Testis (tissue), 2 donors: ENCODE measurements at regions not wholly inside any gene's neighbourhood (a gene's known extent, or its start where the extent isn't known, plus 50 kb on each side); places are given as distances from the start of the nearest gene placed in this dataset.

Experiments
- DNase-seq: peaks from one replicate; pipeline ENCODE4 v3.0.0-alpha.2; 2019
- H3K27ac ChIP-seq, 2 donors: fragments of 200-600 bp; sonication (generic); one replicate each; pipeline ENCODE4 v1.5.1; 2019
- H3K27me3 ChIP-seq: fragments of 200-600 bp; sonication (generic); one replicate; pipeline ENCODE4 v1.5.1; 2019
- H3K36me3 ChIP-seq: fragments of 200-600 bp; sonication (generic); one replicate; pipeline ENCODE4 v1.5.1; 2017; ENCODE audit warnings: low read depth; ENCODE audit errors: missing control alignments
- H3K4me1 ChIP-seq: fragments of 200-600 bp; sonication (generic); one replicate; pipeline ENCODE4 v1.5.1; 2019
- H3K4me3 ChIP-seq, 2 donors: fragments of 200-600 bp; sonication (generic); one replicate each; pipeline ENCODE4 v1.5.1; 2017 to 2019
- H3K9me3 ChIP-seq: fragments of 200-600 bp; sonication (generic); one replicate; pipeline ENCODE4 v1.5.1; 2017
- CTCF ChIP-seq, 3 experiments: fragments of 450-650 bp in 2 of 3; fragments of 200-600 bp in 1 of 3; sonication (generic) in 1 of 3; IDR thresholded peaks; one replicate each; pipeline ENCODE4 v1.5.1; 2016 to 2019; ENCODE audit warnings: antibody characterized with exemption in 3 of 3, mild to moderate bottlenecking in 2 of 3, moderate library complexity in 1 of 3
- POLR2A ChIP-seq: fragments of 450-650 bp; IDR thresholded peaks from one replicate; pipeline ENCODE4 v1.6.1; 2017; ENCODE audit warnings: antibody characterized with exemption, mild to moderate bottlenecking, moderate library complexity
- WGBS, 2 donors: methylation state at CpG; one replicate each; pipeline ENCODE4 v1.1.5; 2018; 5-methylcytosine and 5-hydroxymethylcytosine counted together
- intact Hi-C: fragments of 100-400 bp; cut with DNase I; formaldehyde crosslinking; loops from one replicate; pipeline ENCODE4 v1.15.1; 2023; ENCODE audit warnings: low total_unique reads

- WGBS, 2 donors: 72 to 74% methylated on average over 6 of the region's 6 CpGs
- intact Hi-C loops: no loop called here
- no peak overlapping the region for H3K27ac ChIP-seq
- H3K27me3 ChIP-seq: no peaks in the 10 kb centered on the region
- H3K4me1 ChIP-seq: no peaks in the 10 kb centered on the region
- no peaks in the 10 kb centered on the region for H3K36me3 ChIP-seq
- H3K4me3 ChIP-seq: no peak overlapping the region
- no peaks in the 10 kb centered on the region for H3K9me3 ChIP-seq
- DNase-seq: no peak
- no peak for TF ChIP-seq POLR2A
- TF ChIP-seq CTCF (IDR thresholded peaks at IDR 0.05): no peak
Observed at GRCh38 chr10:44756216-44756615, 154.9 kb upstream of the TMEM72 start.

GRCh38 chr10:44757551-44758205, 153.5 kb upstream of the TMEM72 start:
- TF ChIP-seq CTCF (IDR thresholded peaks at IDR 0.05) (no peak), POLR2A (no peak)
- DNase-seq: no peak
- intact Hi-C loops: no loop called here
- Histone ChIP-seq H3K27me3 (no peaks in the 10 kb centered on the region), H3K4me1 (no peaks in the 10 kb centered on the region), H3K9me3 (no peaks in the 10 kb centered on the region), H3K27ac (no peak overlapping the region), H3K4me3 (no peak overlapping the region), H3K36me3 (no peaks in the 10 kb centered on the region)
- 91 to 96% methylated on average over 5 of the region's 5 CpGs for WGBS, 2 donors

GRCh38 chr10:44759122-44759521, 152.0 kb upstream of the TMEM72 start:
- WGBS, 2 donors: 64 to 74% methylated on average over 5 of the region's 5 CpGs
- DNase-seq: no peak
- intact Hi-C loops: no loop called here
- H3K36me3 ChIP-seq: no peaks in the 10 kb centered on the region
- H3K9me3 ChIP-seq: no peaks in the 10 kb centered on the region
- TF ChIP-seq POLR2A (no peak), CTCF (IDR thresholded peaks at IDR 0.05) (no peak)
- H3K4me1 ChIP-seq: no peaks in the 10 kb centered on the region
- no peaks in the 10 kb centered on the region for H3K27me3 ChIP-seq
- H3K4me3 ChIP-seq: no peak overlapping the region
- H3K27ac ChIP-seq: no peak overlapping the region

- 68 to 73% methylated on average over 1 of the region's 1 CpG for WGBS, 2 donors
- intact Hi-C loops: no loop called here
- no peaks in the 10 kb centered on the region for H3K9me3 ChIP-seq
- no peaks in the 10 kb centered on the region for H3K27me3 ChIP-seq
- no peak for DNase-seq
- no peak overlapping the region for H3K27ac ChIP-seq
- H3K36me3 ChIP-seq: no peaks in the 10 kb centered on the region
- TF ChIP-seq CTCF (IDR thresholded peaks at IDR 0.05): no peak
- TF ChIP-seq POLR2A: no peak
- no peaks in the 10 kb centered on the region for H3K4me1 ChIP-seq
- H3K4me3 ChIP-seq: no peak overlapping the region
Observed at GRCh38 chr10:44760513-44760912, 150.6 kb upstream of the TMEM72 start.

- H3K4me1 ChIP-seq: no peaks in the 10 kb centered on the region
- WGBS, 2 donors: 67 to 81% methylated on average over 5 of the region's 5 CpGs
- H3K36me3 ChIP-seq: no peaks in the 10 kb centered on the region
- no peak for TF ChIP-seq POLR2A
- TF ChIP-seq CTCF (IDR thresholded peaks at IDR 0.05): no peak
- H3K4me3 ChIP-seq: no peak overlapping the region
- intact Hi-C loops: no loop called here
- no peaks in the 10 kb centered on the region for H3K27me3 ChIP-seq
- no peak for DNase-seq
- H3K9me3 ChIP-seq: no peaks in the 10 kb centered on the region
- H3K27ac ChIP-seq: no peak overlapping the region
Observed at GRCh38 chr10:44761076-44761475, 150.1 kb upstream of the TMEM72 start.
